Fibroblast of lung (primary cell): ENCODE measurements at regions not wholly inside any gene's neighbourhood (a gene's known extent, or its start where the extent isn't known, plus 50 kb on each side); places are given as distances from the start of the nearest gene placed in this dataset.

ENCODE experiments used
- DNase-seq, 2 donors: peaks; one replicate each; pipeline versions ENCODE4 v3.0.0 to v3.0.0-alpha.2; 2010; ENCODE audit warnings: low read depth in 2 of 2
- H2AFZ ChIP-seq: 2 replicates; pipeline ENCODE4 v1.5.1; 2012; ENCODE audit warnings: low read length, control low read depth, inconsistent platforms
- H3K27ac ChIP-seq: 2 replicates; pipeline ENCODE4 v1.5.1; 2011; ENCODE audit warnings: low read length, control low read depth; ENCODE audit not compliant: insufficient read depth
- H3K27me3 ChIP-seq: 2 replicates; pipeline ENCODE4 v1.5.1; 2011; ENCODE audit warnings: mild to moderate bottlenecking, low read length; ENCODE audit not compliant: control insufficient read depth, insufficient read depth
- H3K36me3 ChIP-seq: 2 replicates; pipeline ENCODE4 v1.5.1; 2011; ENCODE audit warnings: low read length; ENCODE audit not compliant: control insufficient read depth, insufficient read depth
- H3K4me1 ChIP-seq: 2 replicates; pipeline ENCODE4 v1.5.1; 2011; ENCODE audit warnings: low read length; ENCODE audit not compliant: control insufficient read depth, insufficient read depth; ENCODE audit errors: extremely low read depth
- H3K4me2 ChIP-seq: 2 replicates; pipeline ENCODE4 v1.5.1; 2011; ENCODE audit warnings: low read length, control low read depth; ENCODE audit not compliant: insufficient read depth; ENCODE audit errors: extremely low read depth
- H3K4me3 ChIP-seq, 4 experiments: fragments of 200-600 bp in 1 of 4; sonication (generic) in 1 of 4; replicated peaks in 1 of 4; 2 replicates each; pipeline ENCODE4 v1.5.1; 2011 to 2016; ENCODE audit warnings: low read length in 4 of 4, low read depth in 3 of 4, mild to moderate bottlenecking in 3 of 4, control low read depth in 2 of 4, inconsistent platforms in 1 of 4, mixed read lengths in 1 of 4; ENCODE audit not compliant: insufficient read depth in 1 of 4; ENCODE audit errors: control extremely low read depth in 1 of 4
- H3K79me2 ChIP-seq: 2 replicates; pipeline ENCODE4 v1.5.1; 2012; ENCODE audit warnings: mild to moderate bottlenecking, low read length, inconsistent platforms; ENCODE audit not compliant: control insufficient read depth, insufficient read depth
- H3K9ac ChIP-seq: 2 replicates; pipeline ENCODE4 v1.5.1; 2011; ENCODE audit warnings: mild to moderate bottlenecking, low read length, control low read depth; ENCODE audit not compliant: insufficient read depth
- H3K9me3 ChIP-seq: 2 replicates; pipeline ENCODE4 v1.5.1; 2012; ENCODE audit warnings: low read depth, low read length; ENCODE audit not compliant: control insufficient read depth, insufficient read depth
- H4K20me1 ChIP-seq: 2 replicates; pipeline ENCODE4 v1.5.1; 2011; ENCODE audit warnings: low read length; ENCODE audit not compliant: control insufficient read depth, insufficient read depth; ENCODE audit errors: extremely low read depth
- EZH2 ChIP-seq: IDR thresholded peaks from 2 replicates; pipeline ENCODE4 v1.5.1; 2012; ENCODE audit warnings: low read length, control low read depth, mild to moderate bottlenecking; ENCODE audit errors: missing control alignments
- TF ChIP-seq, protein P1 (sequence below), 2 donors: IDR thresholded peaks in 1 of 2; conservative IDR thresholded peaks in 1 of 2; 1 replicate in 1 of 2; 2 replicates in 1 of 2; pipeline ENCODE4 v1.5.1; 2011 to 2012; ENCODE audit warnings: low read length in 2 of 2, control low read depth in 1 of 2, inconsistent platforms in 1 of 2, low read depth in 1 of 2, mild to moderate bottlenecking in 1 of 2

- no peaks in the 10 kb centered on the region for H4K20me1 ChIP-seq
- DNase-seq = no peak
These were observed 696.3 kb downstream of the PTPRU start for GRCh38 chr1:29932626-29933025.

GRCh38 chr1:29931477-29932175, 695.3 kb downstream of the PTPRU start:
- Histone ChIP-seq H3K4me2 (no peak overlapping the region), H3K9me3 (no peaks in the 10 kb centered on the region), H3K4me1 (no peaks in the 10 kb centered on the region), H3K27me3 (no peaks in the 10 kb centered on the region), H3K36me3 (no peaks in the 10 kb centered on the region), H3K9ac (no peak overlapping the region), H3K79me2 (no peaks in the 10 kb centered on the region), H3K4me3 (no peak overlapping the region), H4K20me1 (no peaks in the 10 kb centered on the region), H2AFZ (no peak overlapping the region), H3K27ac (no peak overlapping the region)
- TF ChIP-seq EZH2 = no peak
- TF ChIP-seq, protein P1, sequence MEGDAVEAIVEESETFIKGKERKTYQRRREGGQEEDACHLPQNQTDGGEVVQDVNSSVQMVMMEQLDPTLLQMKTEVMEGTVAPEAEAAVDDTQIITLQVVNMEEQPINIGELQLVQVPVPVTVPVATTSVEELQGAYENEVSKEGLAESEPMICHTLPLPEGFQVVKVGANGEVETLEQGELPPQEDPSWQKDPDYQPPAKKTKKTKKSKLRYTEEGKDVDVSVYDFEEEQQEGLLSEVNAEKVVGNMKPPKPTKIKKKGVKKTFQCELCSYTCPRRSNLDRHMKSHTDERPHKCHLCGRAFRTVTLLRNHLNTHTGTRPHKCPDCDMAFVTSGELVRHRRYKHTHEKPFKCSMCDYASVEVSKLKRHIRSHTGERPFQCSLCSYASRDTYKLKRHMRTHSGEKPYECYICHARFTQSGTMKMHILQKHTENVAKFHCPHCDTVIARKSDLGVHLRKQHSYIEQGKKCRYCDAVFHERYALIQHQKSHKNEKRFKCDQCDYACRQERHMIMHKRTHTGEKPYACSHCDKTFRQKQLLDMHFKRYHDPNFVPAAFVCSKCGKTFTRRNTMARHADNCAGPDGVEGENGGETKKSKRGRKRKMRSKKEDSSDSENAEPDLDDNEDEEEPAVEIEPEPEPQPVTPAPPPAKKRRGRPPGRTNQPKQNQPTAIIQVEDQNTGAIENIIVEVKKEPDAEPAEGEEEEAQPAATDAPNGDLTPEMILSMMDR (conservative IDR thresholded peaks at IDR 0.05 in 1 of 2, IDR thresholded peaks at IDR 0.05 in 1 of 2; ENCODE audit: low read depth in 1 of 2, low read length in 2 of 2) = no peak
- no peak for DNase-seq

More at GRCh38 chr1:29932626-29933025, 696.3 kb downstream of the PTPRU start:
- TF ChIP-seq EZH2 = no peak
- TF ChIP-seq, protein P1 (conservative IDR thresholded peaks at IDR 0.05 in 1 of 2, IDR thresholded peaks at IDR 0.05 in 1 of 2; ENCODE audit: low read depth in 1 of 2, low read length in 2 of 2) = no peak
- H3K79me2 ChIP-seq = no peaks in the 10 kb centered on the region
- no peak overlapping the region for H2AFZ ChIP-seq
- no peaks in the 10 kb centered on the region for H3K9me3 ChIP-seq
- no peak overlapping the region for H3K9ac ChIP-seq
- H3K4me3 ChIP-seq = no peak overlapping the region
- H3K27ac ChIP-seq = no peak overlapping the region
- H3K4me2 ChIP-seq = no peak overlapping the region
- no peaks in the 10 kb centered on the region for H3K36me3 ChIP-seq
- H3K27me3 ChIP-seq = no peaks in the 10 kb centered on the region
- H3K4me1 ChIP-seq = no peaks in the 10 kb centered on the region

DNA sequence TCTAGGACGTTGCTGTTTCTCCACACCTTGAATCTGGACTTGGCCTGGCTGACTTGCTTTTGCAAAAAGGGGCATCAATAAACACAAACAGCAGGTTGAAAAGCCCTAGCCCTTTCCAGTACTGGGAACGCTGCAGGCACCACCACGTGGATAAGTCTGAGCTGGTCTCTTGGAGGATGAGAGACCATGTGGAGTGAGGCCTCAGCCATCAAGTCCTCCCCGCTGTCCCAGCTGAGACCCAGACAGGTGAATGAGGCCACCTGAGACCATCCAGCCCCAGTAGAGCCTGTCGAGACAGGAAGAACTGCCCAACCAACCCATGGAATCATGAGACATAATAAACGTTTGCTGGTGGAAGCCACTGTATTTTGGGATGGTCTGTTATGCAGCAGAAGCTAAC, 688.7 kb downstream of the PTPRU start:
- H2AFZ ChIP-seq = no peak overlapping the region
- no peak overlapping the region for H3K9ac ChIP-seq
- no peaks in the 10 kb centered on the region for H3K79me2 ChIP-seq
- H3K4me1 ChIP-seq = no peaks in the 10 kb centered on the region
- H3K27ac ChIP-seq = no peak overlapping the region
- H3K4me2 ChIP-seq = no peak overlapping the region
- no peak overlapping the region for H3K4me3 ChIP-seq
- H4K20me1 ChIP-seq = no peaks in the 10 kb centered on the region
- H3K36me3 ChIP-seq = no peaks in the 10 kb centered on the region
- H3K9me3 ChIP-seq = no peaks in the 10 kb centered on the region
- TF ChIP-seq, protein P1 (conservative IDR thresholded peaks at IDR 0.05 in 1 of 2, IDR thresholded peaks at IDR 0.05 in 1 of 2; ENCODE audit: low read depth in 1 of 2, low read length in 2 of 2) = no peak
- TF ChIP-seq EZH2 = no peak
- DNase-seq = no peak
- no peaks in the 10 kb centered on the region for H3K27me3 ChIP-seq
